HCT116 (cell line): ENCODE measurements at regions not wholly inside any gene's neighbourhood (a gene's known extent, or its start where the extent isn't known, plus 50 kb on each side); places are given as distances from the start of the nearest gene placed in this dataset.

Source experiments
- ATAC-seq: fragments of 200-7000 bp; cut with Tn5 transposase; 2 replicates; pipeline ENCODE4 v1.9.1; 2020; ENCODE audit warnings: mild to moderate bottlenecking, moderate library complexity
- BruUV-seq: library from RNA; stranded (reverse); fragments of 400-500 nt; replicated peaks from 2 replicates; lab custom pipeline; 2021; lab: Mats Ljungman, UMichigan
- CTCF ChIA-PET: fragments of 300-600 bp; sonication (Branson Sonifier 250); formaldehyde crosslinking; loops from one replicate; lab custom pipeline; 2021; ENCODE audit warnings: antibody characterized with exemption; lab: Charles Lee
- POLR2A ChIA-PET: fragments of 300-600, 350-600 bp; sonication (Branson Sonifier 250); formaldehyde crosslinking; loops from one replicate; lab custom pipeline; 2021; ENCODE audit warnings: antibody characterized with exemption; lab: Charles Lee
- RAD21 ChIA-PET, 2 experiments: fragments of 300-600 bp; sonication (Branson Sonifier 250); formaldehyde crosslinking; loops; one replicate each; lab custom pipeline; 2023; ENCODE audit warnings: low total read pairs in 2 of 2; ENCODE audit not compliant: uncharacterized antibody in 2 of 2, unreplicated experiment in 2 of 2, low non-redundant PET in 1 of 2; lab: Charles Lee
- DNase-seq: peaks from one replicate; pipeline ENCODE4 v3.0.0-alpha.2; 2010; ENCODE audit warnings: low read depth, low spot score
- H2AFZ ChIP-seq: fragments of 200-600 bp; shearing (Covaris generic), sonication (generic); 2 replicates; pipeline ENCODE4 v1.6.1; 2017; ENCODE audit warnings: low read depth, mixed run types, mixed read lengths, antibody characterized with exemption, low read length; ENCODE audit not compliant: poor library complexity, severe bottlenecking
- H3K27ac ChIP-seq: 2 replicates; pipeline ENCODE4 v1.5.1; 2012; ENCODE audit warnings: low read depth, low read length
- H3K27me3 ChIP-seq: fragments of 200-600 bp; sonication (generic); 2 replicates; pipeline ENCODE4 v1.6.1; 2016; ENCODE audit warnings: mixed run types, low read length, mixed read lengths; ENCODE audit not compliant: insufficient read depth
- H3K36me3 ChIP-seq, 2 experiments: fragments of 200-500 bp in 1 of 2; fragments of 200-600 bp in 1 of 2; sonication (Bioruptor generic) in 1 of 2; sonication (generic) in 1 of 2; 2 replicates each; pipeline versions ENCODE4 v1.5.1 to v1.6.1; 2014 to 2016; ENCODE audit warnings: low read length in 2 of 2, inconsistent platforms in 1 of 2, mixed read lengths in 1 of 2, mixed run types in 1 of 2; ENCODE audit not compliant: insufficient read depth in 2 of 2, control insufficient read depth in 1 of 2
- H3K4me1 ChIP-seq, 2 experiments: fragments of 200-600 bp in 1 of 2; sonication (generic) in 1 of 2; 2 replicates each; pipeline versions ENCODE4 v1.5.1 to v1.6.1; 2012 to 2017; ENCODE audit warnings: low read length in 2 of 2, inconsistent platforms in 1 of 2, mild to moderate bottlenecking in 1 of 2, mixed read lengths in 1 of 2, mixed run types in 1 of 2, moderate library complexity in 1 of 2; ENCODE audit not compliant: insufficient read depth in 2 of 2, control insufficient read depth in 1 of 2
- H3K4me2 ChIP-seq: fragments of 200-600 bp; sonication (generic); 2 replicates; pipeline ENCODE4 v1.6.1; 2017; ENCODE audit warnings: mixed run types, low read length, mixed read lengths
- H3K4me3 ChIP-seq, 2 experiments: fragments of 200-600 bp in 1 of 2; sonication (generic) in 1 of 2; replicated peaks in 1 of 2; 2 replicates each; pipeline ENCODE4 v1.5.1; 2011 to 2016; ENCODE audit warnings: low read length in 2 of 2, control low read depth in 1 of 2, low read depth in 1 of 2, mild to moderate bottlenecking in 1 of 2, mixed read lengths in 1 of 2, mixed run types in 1 of 2
- H3K79me2 ChIP-seq: fragments of 200-600 bp; sonication (generic); 2 replicates; pipeline ENCODE4 v1.6.1; 2017; ENCODE audit warnings: mild to moderate bottlenecking, mixed run types, low read length, moderate library complexity, mixed read lengths; ENCODE audit not compliant: insufficient read depth
- H3K9ac ChIP-seq: fragments of 200-600 bp; sonication (generic); 2 replicates; pipeline ENCODE4 v1.6.1; 2016; ENCODE audit warnings: low read length, mixed read lengths
- H3K9me2 ChIP-seq: fragments of 200-600 bp; sonication (generic), shearing (Covaris generic); 2 replicates; pipeline ENCODE4 v1.6.1; 2017; ENCODE audit warnings: mixed run types, mild to moderate bottlenecking, moderate library complexity; ENCODE audit not compliant: insufficient read depth
- H3K9me3 ChIP-seq, 2 experiments: fragments of 200-500 bp in 1 of 2; fragments of 200-600 bp in 1 of 2; sonication (Bioruptor generic) in 1 of 2; sonication (generic) in 1 of 2; 2 replicates each; pipeline ENCODE4 v1.6.1; 2014 to 2017; ENCODE audit warnings: low read length in 2 of 2, mixed read lengths in 2 of 2, inconsistent platforms in 1 of 2, low read depth in 1 of 2, mild to moderate bottlenecking in 1 of 2, mixed run types in 1 of 2, moderate library complexity in 1 of 2; ENCODE audit not compliant: control insufficient read depth in 1 of 2, insufficient read depth in 1 of 2
- H4K20me1 ChIP-seq: fragments of 200-600 bp; sonication (generic), shearing (Covaris generic); 2 replicates; pipeline ENCODE4 v1.6.1; 2017; ENCODE audit warnings: mixed run types, mild to moderate bottlenecking, moderate library complexity; ENCODE audit not compliant: insufficient read depth
- CBX3 ChIP-seq: IDR thresholded peaks from 2 replicates; pipeline ENCODE4 v1.6.1; 2012; ENCODE audit warnings: low read depth
- CEBPB ChIP-seq: IDR thresholded peaks from 2 replicates; pipeline ENCODE4 v1.6.1; 2012; ENCODE audit warnings: low read depth
- EGR1 ChIP-seq: IDR thresholded peaks from 2 replicates; pipeline ENCODE4 v1.6.1; 2012; ENCODE audit warnings: low read depth
- ELF1 ChIP-seq: IDR thresholded peaks from 2 replicates; pipeline ENCODE4 v1.6.1; 2012; ENCODE audit warnings: low read depth, borderline replicate concordance
- EZH2 ChIP-seq: fragments of 200-600 bp; sonication (generic); IDR thresholded peaks from 2 replicates; pipeline ENCODE4 v1.6.1; 2017; ENCODE audit warnings: antibody characterized with exemption, mixed run types
- SIN3A ChIP-seq: IDR thresholded peaks from 2 replicates; pipeline ENCODE4 v1.6.1; 2012; ENCODE audit warnings: low read depth
- TCF7L2 ChIP-seq: IDR thresholded peaks from 2 replicates; pipeline ENCODE4 v1.7.0; 2011; ENCODE audit warnings: borderline replicate concordance, inconsistent platforms; ENCODE audit not compliant: insufficient read depth, insufficient read length; ENCODE audit errors: extremely low read depth
- intact Hi-C: fragments of 100-400 bp; cut with micrococcal nuclease; formaldehyde crosslinking; loops from 2 replicates; pipeline ENCODE4 v1.10.0; 2022
- TF ChIP-seq, protein P1 (sequence below): IDR thresholded peaks from 2 replicates; pipeline ENCODE4 v1.6.1; 2012
- TF ChIP-seq, protein P2 (sequence below), 3 experiments: fragments of 200-600 bp in 1 of 3; sonication (generic) in 1 of 3; IDR thresholded peaks in 2 of 3; conservative IDR thresholded peaks in 1 of 3; 2 replicates each; pipeline ENCODE4 v1.5.1; 2012 to 2017; ENCODE audit warnings: low read depth in 2 of 3, low read length in 2 of 3, antibody characterized with exemption in 1 of 3, borderline replicate concordance in 1 of 3, control low read depth in 1 of 3, mild to moderate bottlenecking in 1 of 3, mixed read lengths in 1 of 3, mixed run types in 1 of 3, moderate library complexity in 1 of 3; ENCODE audit not compliant: insufficient read depth in 1 of 3
- TF ChIP-seq, protein P3 (sequence below): IDR thresholded peaks from 2 replicates; pipeline ENCODE4 v1.6.1; 2011; ENCODE audit warnings: mild to moderate bottlenecking, low read length, moderate library complexity; ENCODE audit not compliant: insufficient replicate concordance; ENCODE audit errors: extremely low read depth
- TF ChIP-seq, protein P4 (sequence below): IDR thresholded peaks from 2 replicates; pipeline ENCODE4 v1.6.1; 2012; ENCODE audit warnings: low read depth

DNA sequence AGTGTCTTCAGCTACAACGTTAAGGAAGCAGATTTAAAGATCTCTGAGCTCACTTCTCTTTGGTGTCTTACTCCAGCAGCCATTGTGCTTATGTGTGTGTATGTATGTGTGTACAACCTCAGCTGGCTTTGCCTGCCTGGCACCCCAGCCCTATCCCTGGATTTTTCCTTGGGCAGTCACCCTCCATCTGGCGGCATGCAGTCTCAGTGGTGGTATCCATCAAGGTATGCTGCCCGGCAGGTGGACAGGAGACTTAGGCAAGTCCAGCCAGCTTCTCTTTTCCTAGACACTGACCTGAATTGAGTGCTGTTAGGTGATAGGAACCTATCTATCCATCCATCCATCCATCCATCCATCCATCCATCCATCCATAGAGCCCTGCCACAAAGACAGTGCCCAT is 280.8 kb upstream of the CCL2 start:
- Histone ChIP-seq H3K4me2 (no peak overlapping the region), H3K27ac (no peak overlapping the region), H3K27me3 (no peaks in the 10 kb centered on the region), H3K36me3 (no peaks in the 10 kb centered on the region), H3K9me2 (no peaks in the 10 kb centered on the region), H3K4me1 (no peaks in the 10 kb centered on the region), H3K79me2 (no peaks in the 10 kb centered on the region), H4K20me1 (no peaks in the 10 kb centered on the region), H2AFZ (no peak overlapping the region), H3K9me3 (peaks cover 0 to 21% of the 10 kb centered on the region in 2 experiments; a peak in 1 of 4 replicates), H3K4me3 (no peak overlapping the region), H3K9ac (no peak overlapping the region)
- intact Hi-C loops = no loop called here
- no peak for ATAC-seq
- TF ChIP-seq SIN3A = no peak
- TF ChIP-seq EZH2 = no peak
- TF ChIP-seq TCF7L2 = no peak
- TF ChIP-seq, protein P1, sequence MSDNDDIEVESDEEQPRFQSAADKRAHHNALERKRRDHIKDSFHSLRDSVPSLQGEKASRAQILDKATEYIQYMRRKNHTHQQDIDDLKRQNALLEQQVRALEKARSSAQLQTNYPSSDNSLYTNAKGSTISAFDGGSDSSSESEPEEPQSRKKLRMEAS = no peak
- TF ChIP-seq, protein P2, sequence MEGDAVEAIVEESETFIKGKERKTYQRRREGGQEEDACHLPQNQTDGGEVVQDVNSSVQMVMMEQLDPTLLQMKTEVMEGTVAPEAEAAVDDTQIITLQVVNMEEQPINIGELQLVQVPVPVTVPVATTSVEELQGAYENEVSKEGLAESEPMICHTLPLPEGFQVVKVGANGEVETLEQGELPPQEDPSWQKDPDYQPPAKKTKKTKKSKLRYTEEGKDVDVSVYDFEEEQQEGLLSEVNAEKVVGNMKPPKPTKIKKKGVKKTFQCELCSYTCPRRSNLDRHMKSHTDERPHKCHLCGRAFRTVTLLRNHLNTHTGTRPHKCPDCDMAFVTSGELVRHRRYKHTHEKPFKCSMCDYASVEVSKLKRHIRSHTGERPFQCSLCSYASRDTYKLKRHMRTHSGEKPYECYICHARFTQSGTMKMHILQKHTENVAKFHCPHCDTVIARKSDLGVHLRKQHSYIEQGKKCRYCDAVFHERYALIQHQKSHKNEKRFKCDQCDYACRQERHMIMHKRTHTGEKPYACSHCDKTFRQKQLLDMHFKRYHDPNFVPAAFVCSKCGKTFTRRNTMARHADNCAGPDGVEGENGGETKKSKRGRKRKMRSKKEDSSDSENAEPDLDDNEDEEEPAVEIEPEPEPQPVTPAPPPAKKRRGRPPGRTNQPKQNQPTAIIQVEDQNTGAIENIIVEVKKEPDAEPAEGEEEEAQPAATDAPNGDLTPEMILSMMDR (IDR thresholded peaks at IDR 0.05 in 2 of 3, conservative IDR thresholded peaks at IDR 0.05 in 1 of 3; ENCODE audit: borderline replicate concordance in 1 of 3, insufficient read depth in 1 of 3, low read depth in 2 of 3, low read length in 2 of 3) = no peak
- no peak for TF ChIP-seq EGR1
- TF ChIP-seq CBX3 = no peak
- no peak for TF ChIP-seq ELF1
- no peak for TF ChIP-seq CEBPB
- TF ChIP-seq, protein P3, sequence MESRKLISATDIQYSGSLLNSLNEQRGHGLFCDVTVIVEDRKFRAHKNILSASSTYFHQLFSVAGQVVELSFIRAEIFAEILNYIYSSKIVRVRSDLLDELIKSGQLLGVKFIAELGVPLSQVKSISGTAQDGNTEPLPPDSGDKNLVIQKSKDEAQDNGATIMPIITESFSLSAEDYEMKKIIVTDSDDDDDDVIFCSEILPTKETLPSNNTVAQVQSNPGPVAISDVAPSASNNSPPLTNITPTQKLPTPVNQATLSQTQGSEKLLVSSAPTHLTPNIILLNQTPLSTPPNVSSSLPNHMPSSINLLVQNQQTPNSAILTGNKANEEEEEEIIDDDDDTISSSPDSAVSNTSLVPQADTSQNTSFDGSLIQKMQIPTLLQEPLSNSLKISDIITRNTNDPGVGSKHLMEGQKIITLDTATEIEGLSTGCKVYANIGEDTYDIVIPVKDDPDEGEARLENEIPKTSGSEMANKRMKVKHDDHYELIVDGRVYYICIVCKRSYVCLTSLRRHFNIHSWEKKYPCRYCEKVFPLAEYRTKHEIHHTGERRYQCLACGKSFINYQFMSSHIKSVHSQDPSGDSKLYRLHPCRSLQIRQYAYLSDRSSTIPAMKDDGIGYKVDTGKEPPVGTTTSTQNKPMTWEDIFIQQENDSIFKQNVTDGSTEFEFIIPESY = no peak
- TF ChIP-seq, protein P4, sequence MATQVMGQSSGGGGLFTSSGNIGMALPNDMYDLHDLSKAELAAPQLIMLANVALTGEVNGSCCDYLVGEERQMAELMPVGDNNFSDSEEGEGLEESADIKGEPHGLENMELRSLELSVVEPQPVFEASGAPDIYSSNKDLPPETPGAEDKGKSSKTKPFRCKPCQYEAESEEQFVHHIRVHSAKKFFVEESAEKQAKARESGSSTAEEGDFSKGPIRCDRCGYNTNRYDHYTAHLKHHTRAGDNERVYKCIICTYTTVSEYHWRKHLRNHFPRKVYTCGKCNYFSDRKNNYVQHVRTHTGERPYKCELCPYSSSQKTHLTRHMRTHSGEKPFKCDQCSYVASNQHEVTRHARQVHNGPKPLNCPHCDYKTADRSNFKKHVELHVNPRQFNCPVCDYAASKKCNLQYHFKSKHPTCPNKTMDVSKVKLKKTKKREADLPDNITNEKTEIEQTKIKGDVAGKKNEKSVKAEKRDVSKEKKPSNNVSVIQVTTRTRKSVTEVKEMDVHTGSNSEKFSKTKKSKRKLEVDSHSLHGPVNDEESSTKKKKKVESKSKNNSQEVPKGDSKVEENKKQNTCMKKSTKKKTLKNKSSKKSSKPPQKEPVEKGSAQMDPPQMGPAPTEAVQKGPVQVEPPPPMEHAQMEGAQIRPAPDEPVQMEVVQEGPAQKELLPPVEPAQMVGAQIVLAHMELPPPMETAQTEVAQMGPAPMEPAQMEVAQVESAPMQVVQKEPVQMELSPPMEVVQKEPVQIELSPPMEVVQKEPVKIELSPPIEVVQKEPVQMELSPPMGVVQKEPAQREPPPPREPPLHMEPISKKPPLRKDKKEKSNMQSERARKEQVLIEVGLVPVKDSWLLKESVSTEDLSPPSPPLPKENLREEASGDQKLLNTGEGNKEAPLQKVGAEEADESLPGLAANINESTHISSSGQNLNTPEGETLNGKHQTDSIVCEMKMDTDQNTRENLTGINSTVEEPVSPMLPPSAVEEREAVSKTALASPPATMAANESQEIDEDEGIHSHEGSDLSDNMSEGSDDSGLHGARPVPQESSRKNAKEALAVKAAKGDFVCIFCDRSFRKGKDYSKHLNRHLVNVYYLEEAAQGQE = no peak
- ChIA-PET RAD21 (no interaction called here), CTCF (no interaction called here), POLR2A (no interaction called here)
- no peak for DNase-seq
- no TSS peak for BruUV-seq
